A549 (cell line): ENCODE measurements at regions not wholly inside any gene's neighbourhood (a gene's known extent, or its start where the extent isn't known, plus 50 kb on each side); places are given as distances from the start of the nearest gene placed in this dataset.

Source experiments
- BHLHE40 ChIP-seq: IDR thresholded peaks from 2 replicates; pipeline ENCODE4 v1.6.1; 2012; ENCODE audit warnings: low read depth, low read length, inconsistent platforms
- CBX2 ChIP-seq: fragments of 200-600 bp; sonication (generic); IDR thresholded peaks from 2 replicates; pipeline ENCODE4 v1.6.1; 2016; ENCODE audit warnings: low read depth, mild to moderate bottlenecking, borderline replicate concordance
- CTCF ChIP-seq: fragments of >200 bp; sonication (Bioruptor Twin); formaldehyde crosslinking; IDR thresholded peaks from 3 replicates; pipeline ENCODE4 v1.5.1; 2016
- EP300 ChIP-seq, 2 experiments: fragments of >200 bp; sonication (Bioruptor Twin); formaldehyde crosslinking; IDR thresholded peaks; 2 replicates in 1 of 2; 3 replicates in 1 of 2; pipeline ENCODE4 v1.6.1; 2016 to 2017
- GATA3 ChIP-seq: IDR thresholded peaks from 2 replicates; pipeline ENCODE4 v1.6.1; 2012; ENCODE audit warnings: borderline replicate concordance
- NFE2L2 ChIP-seq: fragments of 150-350 bp; conservative IDR thresholded peaks from 2 replicates; pipeline ENCODE4 v1.6.1; 2014; ENCODE audit warnings: low read length
- POLR2A ChIP-seq: IDR thresholded peaks from 2 replicates; pipeline ENCODE4 v1.6.1; 2012; ENCODE audit warnings: mild to moderate bottlenecking, low read length
- RNF2 ChIP-seq: fragments of 200-600 bp; sonication (generic); IDR thresholded peaks from 2 replicates; pipeline ENCODE4 v1.6.1; 2016; ENCODE audit warnings: low read depth, mild to moderate bottlenecking, antibody characterized with exemption, moderate library complexity, borderline replicate concordance
- SMC3 ChIP-seq: fragments of >200 bp; sonication (Bioruptor Twin); formaldehyde crosslinking; IDR thresholded peaks from 3 replicates; pipeline ENCODE4 v1.6.1; 2018; ENCODE audit warnings: inconsistent platforms
- TF ChIP-seq, protein P1 (sequence below): fragments of 450-650 bp; IDR thresholded peaks from 2 replicates; pipeline ENCODE4 v1.6.1; 2014; ENCODE audit warnings: antibody characterized with exemption
- TF ChIP-seq, protein P2 (sequence below): fragments of 200-600 bp; sonication (generic); IDR thresholded peaks from 2 replicates; pipeline ENCODE4 v1.6.1; 2016; ENCODE audit warnings: antibody characterized with exemption, mild to moderate bottlenecking, moderate library complexity

GRCh38 chr2:117190856-117191559 is 623.5 kb upstream of the DDX18 start:
- TF ChIP-seq BHLHE40 (no peak), EP300 (IDR thresholded peaks at IDR 0.05) (no peak), POLR2A (no peak), CBX2 (no peak), CTCF (no peak), GATA3 (no peak), NFE2L2 (no peak), RNF2 (no peak), SMC3 (no peak)
- TF ChIP-seq, protein P1, sequence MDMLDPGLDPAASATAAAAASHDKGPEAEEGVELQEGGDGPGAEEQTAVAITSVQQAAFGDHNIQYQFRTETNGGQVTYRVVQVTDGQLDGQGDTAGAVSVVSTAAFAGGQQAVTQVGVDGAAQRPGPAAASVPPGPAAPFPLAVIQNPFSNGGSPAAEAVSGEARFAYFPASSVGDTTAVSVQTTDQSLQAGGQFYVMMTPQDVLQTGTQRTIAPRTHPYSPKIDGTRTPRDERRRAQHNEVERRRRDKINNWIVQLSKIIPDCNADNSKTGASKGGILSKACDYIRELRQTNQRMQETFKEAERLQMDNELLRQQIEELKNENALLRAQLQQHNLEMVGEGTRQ, result no peak
- TF ChIP-seq, protein P2, sequence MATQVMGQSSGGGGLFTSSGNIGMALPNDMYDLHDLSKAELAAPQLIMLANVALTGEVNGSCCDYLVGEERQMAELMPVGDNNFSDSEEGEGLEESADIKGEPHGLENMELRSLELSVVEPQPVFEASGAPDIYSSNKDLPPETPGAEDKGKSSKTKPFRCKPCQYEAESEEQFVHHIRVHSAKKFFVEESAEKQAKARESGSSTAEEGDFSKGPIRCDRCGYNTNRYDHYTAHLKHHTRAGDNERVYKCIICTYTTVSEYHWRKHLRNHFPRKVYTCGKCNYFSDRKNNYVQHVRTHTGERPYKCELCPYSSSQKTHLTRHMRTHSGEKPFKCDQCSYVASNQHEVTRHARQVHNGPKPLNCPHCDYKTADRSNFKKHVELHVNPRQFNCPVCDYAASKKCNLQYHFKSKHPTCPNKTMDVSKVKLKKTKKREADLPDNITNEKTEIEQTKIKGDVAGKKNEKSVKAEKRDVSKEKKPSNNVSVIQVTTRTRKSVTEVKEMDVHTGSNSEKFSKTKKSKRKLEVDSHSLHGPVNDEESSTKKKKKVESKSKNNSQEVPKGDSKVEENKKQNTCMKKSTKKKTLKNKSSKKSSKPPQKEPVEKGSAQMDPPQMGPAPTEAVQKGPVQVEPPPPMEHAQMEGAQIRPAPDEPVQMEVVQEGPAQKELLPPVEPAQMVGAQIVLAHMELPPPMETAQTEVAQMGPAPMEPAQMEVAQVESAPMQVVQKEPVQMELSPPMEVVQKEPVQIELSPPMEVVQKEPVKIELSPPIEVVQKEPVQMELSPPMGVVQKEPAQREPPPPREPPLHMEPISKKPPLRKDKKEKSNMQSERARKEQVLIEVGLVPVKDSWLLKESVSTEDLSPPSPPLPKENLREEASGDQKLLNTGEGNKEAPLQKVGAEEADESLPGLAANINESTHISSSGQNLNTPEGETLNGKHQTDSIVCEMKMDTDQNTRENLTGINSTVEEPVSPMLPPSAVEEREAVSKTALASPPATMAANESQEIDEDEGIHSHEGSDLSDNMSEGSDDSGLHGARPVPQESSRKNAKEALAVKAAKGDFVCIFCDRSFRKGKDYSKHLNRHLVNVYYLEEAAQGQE, result no peak
